Loucy (cell line): ENCODE measurements at regions not wholly inside any gene's neighbourhood (a gene's known extent, or its start where the extent isn't known, plus 50 kb on each side); places are given as distances from the start of the nearest gene placed in this dataset.

Experiments used
- H2AFZ ChIP-seq: fragments of 200-600 bp; sonication (generic); 2 replicates; pipeline ENCODE4 v1.6.0; 2016; ENCODE audit warnings: antibody characterized with exemption, mild to moderate bottlenecking, low read length, moderate library complexity
- H3F3A ChIP-seq: fragments of 200-600 bp; 2 replicates; pipeline ENCODE4 v1.6.0; 2016; ENCODE audit warnings: antibody characterized with exemption, low read depth, mild to moderate bottlenecking
- H3K27me3 ChIP-seq: fragments of 200-600 bp; sonication (generic); 2 replicates; pipeline ENCODE4 v1.6.1; 2014; ENCODE audit warnings: low read length, mild to moderate bottlenecking; ENCODE audit not compliant: insufficient read depth, poor library complexity, severe bottlenecking
- H3K36me3 ChIP-seq: fragments of 200-600 bp; sonication (generic); 2 replicates; pipeline ENCODE4 v1.6.1; 2016; ENCODE audit warnings: low read length; ENCODE audit not compliant: insufficient read depth
- H3K4me1 ChIP-seq: fragments of 200-600 bp; sonication (generic); 2 replicates; pipeline ENCODE4 v1.5.1; 2014; ENCODE audit warnings: low read length, mild to moderate bottlenecking; ENCODE audit not compliant: insufficient read depth, poor library complexity, severe bottlenecking
- H3K4me2 ChIP-seq: fragments of 200-600 bp; sonication (generic); 2 replicates; pipeline ENCODE4 v1.6.0; 2014; ENCODE audit warnings: antibody characterized with exemption, low read length, low read depth, mild to moderate bottlenecking; ENCODE audit not compliant: poor library complexity, severe bottlenecking
- H3K4me3 ChIP-seq: fragments of 200-600 bp; sonication (generic); 2 replicates; pipeline ENCODE4 v1.5.1; 2014; ENCODE audit warnings: low read length, mild to moderate bottlenecking, mixed read lengths; ENCODE audit not compliant: poor library complexity, severe bottlenecking
- H3K79me2 ChIP-seq: fragments of 200-600 bp; sonication (generic); 2 replicates; pipeline ENCODE4 v1.6.1; 2014; ENCODE audit warnings: low read length; ENCODE audit not compliant: insufficient read depth
- H3K9ac ChIP-seq: fragments of 200-600 bp; sonication (generic); 2 replicates; pipeline ENCODE4 v1.6.0; 2014; ENCODE audit warnings: mild to moderate bottlenecking, low read depth, low read length, moderate library complexity; ENCODE audit not compliant: poor library complexity, severe bottlenecking
- H3K9me2 ChIP-seq: fragments of 200-600 bp; sonication (generic); replicated peaks from 2 replicates; pipeline ENCODE4 v1.6.1; 2016; ENCODE audit warnings: low read depth, low read length, mixed read lengths
- H3K9me3 ChIP-seq: fragments of 200-600 bp; sonication (generic); 2 replicates; pipeline ENCODE4 v1.6.1; 2014; ENCODE audit warnings: mild to moderate bottlenecking, antibody characterized with exemption, low read length, low read depth; ENCODE audit not compliant: insufficient read depth
- H4K20me1 ChIP-seq: fragments of 200-600 bp; sonication (generic); 2 replicates; pipeline ENCODE4 v1.6.0; 2014; ENCODE audit warnings: antibody characterized with exemption, low read length, mild to moderate bottlenecking; ENCODE audit not compliant: insufficient read depth, poor library complexity, severe bottlenecking
- CTCF ChIP-seq: fragments of 200-600 bp; sonication (generic); conservative IDR thresholded peaks from 2 replicates; pipeline ENCODE4 v1.5.1; 2014; ENCODE audit warnings: mild to moderate bottlenecking, antibody characterized with exemption, low read length
- EZH2phosphoT487 ChIP-seq: fragments of 200-600 bp; IDR thresholded peaks from 2 replicates; pipeline ENCODE4 v1.6.1; 2018; ENCODE audit warnings: antibody characterized with exemption, mild to moderate bottlenecking, moderate library complexity, borderline replicate concordance

- Histone ChIP-seq H4K20me1 (no peaks in the 10 kb centered on the region), H3K4me2 (no peak overlapping the region), H3F3A (no peaks in the 10 kb centered on the region), H3K4me3 (no peak overlapping the region), H3K9me2 (no peaks in the 10 kb centered on the region), H3K9me3 (no peaks in the 10 kb centered on the region), H3K27me3 (peaks cover 38% of the 10 kb centered on the region), H3K4me1 (no peaks in the 10 kb centered on the region), H3K9ac (no peak overlapping the region), H3K79me2 (no peaks in the 10 kb centered on the region), H3K36me3 (no peaks in the 10 kb centered on the region), H2AFZ (no peak overlapping the region)
- no peak for TF ChIP-seq EZH2phosphoT487
- no peak for TF ChIP-seq CTCF
These were observed 60.0 kb upstream of the SPTBN1 start for GRCh38 chr2:54396107-54396506.

GRCh38 chr2:54396798-54397197 lies 59.3 kb upstream of the SPTBN1 start:
- H3K36me3 ChIP-seq = no peaks in the 10 kb centered on the region
- no peaks in the 10 kb centered on the region for H3K79me2 ChIP-seq
- H4K20me1 ChIP-seq = no peaks in the 10 kb centered on the region
- H3K4me2 ChIP-seq = no peak overlapping the region
- no peaks in the 10 kb centered on the region for H3F3A ChIP-seq
- no peaks in the 10 kb centered on the region for H3K9me3 ChIP-seq
- no peak overlapping the region for H3K9ac ChIP-seq
- no peaks in the 10 kb centered on the region for H3K4me1 ChIP-seq
- no peak for TF ChIP-seq CTCF
- no peak for TF ChIP-seq EZH2phosphoT487
- no peaks in the 10 kb centered on the region for H3K9me2 ChIP-seq
- no peak overlapping the region for H3K4me3 ChIP-seq
- no peak overlapping the region for H2AFZ ChIP-seq
- peaks cover 41% of the 10 kb centered on the region for H3K27me3 ChIP-seq

GRCh38 chr2:54397426-54397825 lies 58.7 kb upstream of the SPTBN1 start:
- no peak overlapping the region for H2AFZ ChIP-seq
- no peaks in the 10 kb centered on the region for H3F3A ChIP-seq
- no peaks in the 10 kb centered on the region for H3K9me3 ChIP-seq
- no peaks in the 10 kb centered on the region for H3K4me1 ChIP-seq
- H3K4me2 ChIP-seq = no peak overlapping the region
- no peaks in the 10 kb centered on the region for H3K36me3 ChIP-seq
- H4K20me1 ChIP-seq = no peaks in the 10 kb centered on the region
- H3K79me2 ChIP-seq = no peaks in the 10 kb centered on the region
- no peak overlapping the region for H3K4me3 ChIP-seq
- peaks cover 48% of the 10 kb centered on the region for H3K27me3 ChIP-seq
- H3K9ac ChIP-seq = no peak overlapping the region
- H3K9me2 ChIP-seq = no peaks in the 10 kb centered on the region
- TF ChIP-seq CTCF = no peak
- TF ChIP-seq EZH2phosphoT487 = no peak
